ENCODE measurements at regions not wholly inside any gene's neighbourhood (a gene's known extent, or its start where the extent isn't known, plus 50 kb on each side); places are given as distances from the start of the nearest gene placed in this dataset.

DNA sequence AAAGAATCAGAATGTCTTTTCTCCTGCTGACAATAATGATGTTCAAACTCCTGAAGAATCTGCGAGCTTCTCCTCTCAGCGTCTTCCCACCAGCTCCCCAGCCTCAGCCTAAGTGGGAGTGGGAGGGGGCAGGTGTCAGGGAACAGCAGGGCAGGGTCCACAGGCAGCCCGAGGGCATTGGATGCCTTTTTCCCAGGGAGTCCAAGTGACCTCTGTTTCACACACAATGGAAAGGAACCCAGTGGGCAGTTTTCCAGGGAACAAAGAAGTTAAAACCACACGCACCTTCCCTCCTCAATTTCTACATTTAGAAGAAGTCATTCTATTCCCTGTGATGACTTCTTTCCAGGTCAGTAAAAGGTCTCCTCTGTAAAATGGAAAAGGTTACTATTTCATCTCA lies 278.5 kb downstream of the PARM1 start:
- Histone ChIP-seq H4K20me1 (ENCODE audit: insufficient read depth, low read length) (no peaks in the 10 kb centered on the region), H3K36me3 (replicated peaks in 1 of 2; ENCODE audit: control insufficient read depth in 1 of 2, insufficient read depth in 2 of 2, low read length in 2 of 2) (no peaks in the 10 kb centered on the region), H3K79me2 (ENCODE audit: insufficient read depth, low read length) (no peaks in the 10 kb centered on the region), H3K4me1 (ENCODE audit: insufficient read depth, low read length) (no peaks in the 10 kb centered on the region), H3K9ac (ENCODE audit: insufficient read depth, low read depth, low read length) (no peak overlapping the region), H3K4me2 (ENCODE audit: low read depth, low read length) (no peak overlapping the region), H3K4me3 (replicated peaks in 1 of 3; ENCODE audit: insufficient read depth in 1 of 3, low read depth in 2 of 3, low read length in 3 of 3) (no peak overlapping the region), H3K9me3 (ENCODE audit: low read length) (no peaks in the 10 kb centered on the region), H3K27me3 (ENCODE audit: control insufficient read depth in 1 of 2, insufficient read depth in 2 of 2, low read length in 2 of 2) (no peaks in the 10 kb centered on the region), H3K27ac (ENCODE audit: extremely low read length, insufficient read depth, low read length) (no peak overlapping the region), H2AFZ (ENCODE audit: low read length) (no peak overlapping the region)
- no peak for ATAC-seq
- intact Hi-C loops (cut with micrococcal nuclease; ENCODE audit: unreplicated experiment): no loop called here
- POLR2A ChIA-PET: no interaction called here
- TF ChIP-seq ZNF292 (CRISPR knock-in tag; IDR thresholded peaks at IDR 0.05; ENCODE audit: borderline replicate concordance, low read depth): no peak
- no peak for TF ChIP-seq RFX3 (CRISPR knock-in tag; IDR thresholded peaks at IDR 0.05)
- no peak for TF ChIP-seq SOX13 (IDR thresholded peaks at IDR 0.05)
- TF ChIP-seq SOX13 (CRISPR knock-in tag; conservative IDR thresholded peaks at IDR 0.05 in 1 of 2, IDR thresholded peaks at IDR 0.05 in 1 of 2): no peak
- TF ChIP-seq ZNF883 (CRISPR knock-in tag; IDR thresholded peaks at IDR 0.05; ENCODE audit: not compliant biosample characterization): no peak
- TF ChIP-seq RBFOX2 (IDR thresholded peaks at IDR 0.05; ENCODE audit: low read depth, low read length): no peak
- TF ChIP-seq ZNF605 (CRISPR knock-in tag; IDR thresholded peaks at IDR 0.05): no peak
- no peak for TF ChIP-seq ZC3H13 (CRISPR knock-in tag; IDR thresholded peaks at IDR 0.05)
- in situ Hi-C loops (cut with HindIII; ENCODE audit: extremely low pct_ligation_motif_present, low pct_unique_long_range_greater_than_20kb): no loop called here
- WGBS (ENCODE audit: low lambda C conversion rate): 0% methylated on average over 4 of the region's 4 CpGs
- BruUV-seq (replicated peaks): no TSS peak
- DNase-seq (ENCODE audit: low spot score): no peak
- CTCF ChIA-PET (ENCODE audit: low intra/inter-chr PET ratio, low total read pairs): no interaction called here
- FAIRE-seq: no peak

DNA sequence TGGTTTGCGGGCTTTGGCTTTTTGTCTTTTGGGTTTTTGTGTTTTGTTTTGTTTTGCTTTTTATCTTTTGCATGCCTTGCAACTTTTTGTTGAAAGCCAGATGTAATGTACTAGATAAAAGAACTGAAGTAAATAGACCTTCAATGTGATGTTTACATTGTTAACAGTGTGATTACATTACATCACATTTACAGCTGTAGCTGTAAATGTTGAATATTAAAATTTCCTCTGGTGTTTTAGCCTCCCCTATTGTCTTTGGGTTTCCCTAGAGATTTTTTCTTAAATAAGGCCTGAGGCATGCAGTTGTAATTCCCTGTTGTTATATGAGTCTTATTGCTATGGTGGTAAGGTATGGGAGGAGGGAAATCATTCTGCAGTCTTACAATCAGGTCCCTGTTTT lies 275.0 kb downstream of the PARM1 start:
- Histone ChIP-seq H3K27me3 (ENCODE audit: control insufficient read depth in 1 of 2, insufficient read depth in 2 of 2, low read length in 2 of 2) (no peaks in the 10 kb centered on the region), H3K36me3 (replicated peaks in 1 of 2; ENCODE audit: control insufficient read depth in 1 of 2, insufficient read depth in 2 of 2, low read length in 2 of 2) (no peaks in the 10 kb centered on the region), H3K27ac (ENCODE audit: extremely low read length, insufficient read depth, low read length) (no peak overlapping the region), H3K9ac (ENCODE audit: insufficient read depth, low read depth, low read length) (no peak overlapping the region), H2AFZ (ENCODE audit: low read length) (no peak overlapping the region), H3K4me1 (ENCODE audit: insufficient read depth, low read length) (no peaks in the 10 kb centered on the region), H3K9me3 (ENCODE audit: low read length) (no peaks in the 10 kb centered on the region), H3K4me3 (replicated peaks in 1 of 3; ENCODE audit: insufficient read depth in 1 of 3, low read depth in 2 of 3, low read length in 3 of 3) (no peak overlapping the region), H4K20me1 (ENCODE audit: insufficient read depth, low read length) (no peaks in the 10 kb centered on the region), H3K79me2 (ENCODE audit: insufficient read depth, low read length) (no peaks in the 10 kb centered on the region), H3K4me2 (ENCODE audit: low read depth, low read length) (no peak overlapping the region)
- FAIRE-seq (no peak), ATAC-seq (no peak), DNase-seq (ENCODE audit: low spot score) (no peak)
- BruUV-seq (replicated peaks): no TSS peak
- no peak for TF ChIP-seq ZSCAN30 (CRISPR knock-in tag; IDR thresholded peaks at IDR 0.05)
- no peak for TF ChIP-seq RBFOX2 (IDR thresholded peaks at IDR 0.05; ENCODE audit: low read depth, low read length)
- TF ChIP-seq FOXJ3 (CRISPR knock-in tag; IDR thresholded peaks at IDR 0.05; ENCODE audit: borderline replicate concordance): no peak
- TF ChIP-seq ZMYM4 (CRISPR knock-in tag; IDR thresholded peaks at IDR 0.05): no peak
- POLR2A ChIA-PET: no interaction called here
- 74% methylated on average over 1 of the region's 1 CpG for WGBS (ENCODE audit: low lambda C conversion rate)
- in situ Hi-C loops (cut with HindIII; ENCODE audit: extremely low pct_ligation_motif_present, low pct_unique_long_range_greater_than_20kb) (no loop called here), intact Hi-C loops (cut with micrococcal nuclease; ENCODE audit: unreplicated experiment) (no loop called here)
- CTCF ChIA-PET (ENCODE audit: low intra/inter-chr PET ratio, low total read pairs): no interaction called here
